ENCODE measurements at regions not wholly inside any gene's neighbourhood (a gene's known extent, or its start where the extent isn't known, plus 50 kb on each side); places are given as distances from the start of the nearest gene placed in this dataset.

GRCh38 chr7:118802726-118803125 lies 578.2 kb downstream of the ANKRD7 start:
- TF ChIP-seq CTCF (IDR thresholded peaks at IDR 0.05; ENCODE audit: low read depth, low read length) (no peak), EZH2phosphoT487 (IDR thresholded peaks at IDR 0.05; ENCODE audit: low read depth) (no peak)

Data from OCI-LY3 (cell line).